HG02885 (cell line): ENCODE measurements at regions not wholly inside any gene's neighbourhood (a gene's known extent, or its start where the extent isn't known, plus 50 kb on each side); places are given as distances from the start of the nearest gene placed in this dataset.

Source experiments
- ATAC-seq: cut with Tn5 transposase; IDR thresholded peaks from one replicate; pipeline ENCODE4 v1.9.1; 2021; ENCODE audit warnings: mild to moderate bottlenecking; ENCODE audit not compliant: unreplicated experiment, poor library complexity

DNA sequence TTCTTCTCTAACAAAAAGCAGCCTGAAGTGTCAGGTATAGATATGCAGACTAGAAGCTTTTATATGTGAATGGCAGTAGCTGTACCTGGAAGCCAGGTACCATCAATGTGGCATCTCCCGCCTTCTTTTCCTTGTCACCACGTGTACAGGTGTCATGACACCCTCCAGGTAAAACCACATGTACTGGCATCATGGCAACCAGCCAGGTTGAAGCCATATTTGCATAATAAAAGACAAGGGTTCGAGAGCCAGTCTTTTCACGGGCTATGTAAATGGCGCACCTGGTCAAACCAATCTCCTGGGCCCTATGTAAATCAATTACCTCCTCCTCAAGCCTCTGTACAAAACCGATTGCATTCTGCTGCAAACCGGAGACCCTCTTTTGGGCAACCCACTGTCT lies 541.3 kb downstream of the CDH11 start:
- no peak for ATAC-seq

DNA sequence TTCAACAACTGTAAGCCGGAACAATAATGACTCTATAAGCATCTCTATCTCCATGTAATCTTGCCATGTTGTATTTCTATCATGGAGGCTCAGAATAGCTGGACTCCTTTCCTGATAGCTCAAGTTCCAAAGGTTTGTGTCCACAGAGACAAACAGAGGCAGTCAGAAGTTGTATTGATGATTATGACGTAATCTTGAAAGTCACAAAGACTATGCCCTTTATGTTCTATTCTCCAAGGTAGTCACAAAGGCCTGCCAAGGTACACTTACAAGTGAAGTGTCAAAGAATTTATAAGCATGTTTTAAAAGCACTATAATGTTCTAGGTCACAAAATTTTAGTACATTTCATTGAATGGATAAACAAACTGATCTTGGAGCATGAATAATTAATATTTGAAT lies 542.2 kb downstream of the CDH11 start:
- no peak for ATAC-seq

DNA sequence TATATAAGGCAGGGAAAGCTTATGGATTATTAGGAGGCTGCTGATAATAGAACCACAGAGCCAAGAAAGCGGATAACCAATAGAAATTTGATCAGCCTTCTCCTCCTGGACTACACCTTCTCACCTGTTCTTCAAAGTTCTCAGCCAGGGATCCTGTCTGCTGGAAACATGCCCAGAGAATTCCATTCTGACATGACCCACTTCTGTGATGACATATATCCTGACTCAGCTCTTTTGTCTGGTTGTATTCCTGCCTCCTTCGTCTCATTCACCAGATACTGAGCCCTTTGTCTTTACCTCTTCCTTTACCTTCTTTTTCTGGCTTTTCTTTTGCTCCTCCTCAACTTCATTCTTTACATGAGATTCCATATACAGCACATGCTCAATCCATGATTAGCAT lies 576.1 kb downstream of the CDH11 start:
- no peak for ATAC-seq

DNA sequence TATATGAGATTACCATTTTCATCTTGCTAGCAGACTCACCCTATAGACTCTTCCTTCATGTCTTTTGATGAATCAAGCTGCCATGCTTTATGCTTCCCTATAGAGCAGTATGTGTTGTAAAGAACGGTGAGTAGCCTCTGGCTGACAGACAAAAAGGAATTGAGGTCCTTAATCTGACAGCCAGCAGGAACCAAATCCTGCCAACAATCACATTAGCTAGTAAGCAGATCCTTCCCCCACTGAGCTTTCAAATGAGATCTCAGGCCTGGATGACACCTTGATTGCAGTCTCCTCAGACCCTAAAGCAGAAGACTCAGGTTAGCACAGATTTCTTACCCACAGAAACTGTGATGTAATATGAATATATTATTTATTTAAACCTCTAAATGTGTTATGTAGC lies 577.0 kb downstream of the CDH11 start:
- ATAC-seq = no peak

DNA sequence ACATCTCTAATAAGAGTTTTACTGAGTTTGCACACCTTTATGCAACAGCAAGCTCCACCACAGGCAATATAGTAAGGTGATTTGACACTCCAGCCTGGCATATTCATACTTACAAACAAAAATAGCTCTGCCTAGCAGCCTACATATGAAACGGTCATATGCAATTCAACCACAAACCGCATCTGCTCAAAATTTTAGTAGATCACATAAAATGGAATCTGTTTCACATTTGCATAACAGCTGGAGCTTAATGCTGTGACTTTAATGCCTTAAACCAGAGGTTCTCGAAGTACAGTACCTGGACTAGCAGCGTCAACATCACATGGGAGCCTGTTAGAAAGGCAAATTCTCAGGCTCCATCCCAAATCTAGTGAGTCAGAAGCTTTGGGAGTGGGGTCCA lies 578.4 kb downstream of the CDH11 start:
- ATAC-seq = no peak

DNA sequence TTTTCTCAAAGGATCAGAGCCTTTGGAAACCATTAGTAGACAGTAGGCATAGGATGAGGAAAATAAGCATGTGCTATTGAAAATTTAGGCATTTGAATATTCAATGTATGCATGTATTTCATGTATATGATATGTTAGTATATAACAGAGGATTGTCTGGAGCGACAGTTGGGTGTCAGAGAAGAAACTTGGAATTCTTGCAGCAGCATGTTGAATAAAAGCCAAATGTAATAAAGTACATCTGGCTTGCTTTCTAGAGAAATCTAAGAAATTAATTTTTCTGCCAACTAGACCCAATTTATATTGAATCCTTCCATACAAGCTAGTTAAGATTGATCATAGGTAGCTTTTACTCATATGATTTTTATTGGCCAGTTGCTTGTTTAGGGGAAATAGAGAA lies 578.8 kb downstream of the CDH11 start:
- no peak for ATAC-seq

DNA sequence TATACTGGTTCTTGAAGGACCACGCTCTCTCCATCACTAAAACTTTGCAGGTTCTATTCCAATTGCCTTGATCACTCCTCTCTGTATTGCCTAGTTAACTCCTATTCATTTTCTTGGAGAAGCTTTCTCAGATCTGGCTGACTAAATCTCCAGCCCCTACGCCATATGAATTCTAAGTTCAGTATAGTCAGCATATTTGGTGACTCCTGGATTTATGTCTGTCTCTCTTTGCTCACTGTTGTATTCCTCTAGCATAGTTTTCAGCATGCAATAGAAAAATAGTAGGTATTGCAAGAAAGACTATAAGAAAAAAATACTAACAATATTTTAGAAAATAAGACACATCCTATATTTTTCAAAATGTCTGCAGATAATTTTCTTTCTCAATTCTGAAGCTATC lies 579.7 kb downstream of the CDH11 start:
- ATAC-seq = no peak

DNA sequence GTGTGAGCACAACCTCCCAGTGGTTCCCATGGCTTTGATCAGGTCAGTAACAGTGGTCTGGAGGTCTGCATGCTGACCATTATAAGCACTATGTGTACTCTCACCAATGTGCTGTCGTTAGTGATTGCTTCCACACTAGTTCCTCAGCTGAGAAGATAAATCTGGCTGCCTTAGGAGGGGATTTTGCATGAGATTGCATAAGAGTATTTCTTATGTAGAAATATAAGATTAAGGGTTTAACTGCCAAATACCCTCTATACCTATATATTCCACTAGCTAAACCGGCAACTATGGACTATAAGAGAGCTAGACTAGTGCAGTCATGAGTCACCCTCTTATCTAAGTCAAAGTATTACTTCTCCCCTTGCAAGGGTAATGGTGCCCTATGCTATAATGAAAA lies 580.2 kb downstream of the CDH11 start:
- no peak for ATAC-seq

DNA sequence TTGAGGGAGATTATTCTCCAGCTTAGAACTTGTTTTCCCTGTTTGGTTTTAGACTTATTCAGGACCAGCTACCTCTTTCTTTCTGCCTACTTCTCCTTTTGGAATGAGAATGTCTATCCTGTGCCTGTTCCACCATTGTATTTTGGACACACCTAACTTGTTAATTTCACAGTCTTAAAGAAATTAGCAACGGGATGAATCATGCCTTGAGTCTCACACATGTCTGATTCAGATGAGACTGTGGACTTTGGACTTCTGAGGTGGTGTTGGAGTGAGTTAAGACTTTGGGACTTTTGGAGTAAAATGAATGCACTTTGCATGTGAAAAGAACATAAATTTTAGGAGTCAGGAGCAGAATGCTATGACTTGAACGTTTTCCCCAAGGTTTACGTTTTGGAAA lies 581.4 kb downstream of the CDH11 start:
- ATAC-seq = no peak

DNA sequence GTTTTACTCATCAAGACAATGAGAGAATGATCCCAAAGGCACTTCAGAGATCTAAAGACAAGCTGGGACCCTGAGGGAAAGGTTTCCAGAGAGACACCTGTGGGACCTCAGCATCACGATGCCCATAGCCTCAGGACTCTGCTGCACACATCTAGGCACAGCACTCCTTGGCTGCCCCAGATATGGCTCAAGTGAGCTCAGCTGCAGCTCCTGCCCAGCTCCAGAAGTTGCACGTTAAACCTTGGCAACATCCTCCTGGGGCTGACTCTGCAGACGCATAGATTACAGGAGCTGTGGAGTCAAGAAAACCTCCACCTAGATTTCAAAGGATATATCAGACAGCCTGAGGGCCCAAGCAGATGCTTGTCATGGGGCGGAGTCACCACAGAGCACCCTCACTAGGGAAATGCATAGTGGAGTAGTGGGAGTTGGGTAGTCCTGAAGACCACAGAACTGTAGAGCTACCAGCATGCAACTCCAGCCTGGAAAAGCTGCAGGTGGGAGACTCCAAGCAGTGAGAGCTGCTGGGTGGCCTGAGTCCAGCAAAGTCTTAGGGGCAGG lies 582.0 kb downstream of the CDH11 start:
- no peak for ATAC-seq

DNA sequence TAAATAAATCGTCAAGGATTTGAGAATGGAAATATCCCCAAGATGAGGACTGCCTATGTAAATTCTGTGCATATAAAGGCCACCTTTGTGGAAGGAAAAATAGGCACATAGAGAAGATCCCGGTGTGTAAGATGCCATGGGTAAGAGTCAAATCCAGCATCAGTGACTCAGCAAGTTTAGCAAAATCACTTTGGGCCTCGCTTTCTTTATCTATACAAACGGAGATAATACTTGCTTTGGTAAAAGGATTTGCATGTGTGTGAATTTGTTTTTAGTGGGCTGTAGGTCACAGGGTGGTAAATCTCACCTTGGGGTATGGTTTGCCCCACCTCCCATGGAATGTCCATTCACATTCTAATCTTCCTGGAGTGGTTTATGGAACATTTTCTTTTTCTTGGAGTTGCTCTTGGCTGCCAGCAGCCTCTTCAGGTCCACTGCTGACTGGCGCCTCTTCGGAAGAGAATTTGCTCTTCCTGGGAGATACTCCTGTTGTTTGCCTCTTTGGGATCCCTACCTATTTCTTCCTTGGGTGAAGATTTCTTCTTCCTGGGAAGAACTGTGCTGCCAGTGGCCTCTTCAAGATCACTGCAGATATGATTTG lies 587.6 kb downstream of the CDH11 start:
- no peak for ATAC-seq

DNA sequence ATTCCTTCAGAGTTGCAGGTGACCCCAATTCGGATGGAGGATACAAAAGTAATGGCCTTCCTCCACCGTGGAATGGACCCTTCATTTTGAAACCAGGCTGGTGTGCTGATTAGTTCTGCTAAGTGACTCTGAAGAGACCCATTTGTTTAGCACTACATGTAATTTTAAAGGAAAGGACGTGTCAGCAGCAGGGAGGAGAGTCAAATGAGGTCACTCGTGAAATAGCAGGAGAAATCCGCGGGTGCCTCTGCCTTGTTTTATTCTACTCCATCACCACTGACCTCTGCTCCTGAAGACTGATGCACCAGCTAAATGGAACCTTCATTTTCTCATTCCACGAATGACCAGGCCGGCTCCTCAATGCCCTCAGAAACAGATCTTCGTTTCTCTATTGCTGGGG lies 589.2 kb downstream of the CDH11 start:
- no peak for ATAC-seq

DNA sequence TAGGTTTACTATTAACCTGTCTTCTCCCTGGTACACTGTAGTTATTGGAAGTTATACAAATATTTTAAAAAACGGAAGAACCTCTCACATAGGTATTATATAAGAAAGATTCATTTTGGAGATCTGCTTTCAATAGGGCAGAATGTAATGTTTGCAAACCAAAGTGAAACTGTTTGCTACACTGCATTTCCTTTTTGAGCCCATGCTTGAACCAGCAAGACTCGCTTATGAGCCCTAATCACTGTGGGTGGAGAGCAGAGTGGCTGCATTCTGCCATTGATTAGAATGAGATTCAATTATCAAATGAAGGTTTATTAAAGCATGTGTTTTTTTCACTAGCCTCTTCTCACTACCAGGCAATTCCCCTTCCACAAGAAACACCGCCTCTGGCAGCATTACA lies 589.7 kb downstream of the CDH11 start:
- no peak for ATAC-seq

DNA sequence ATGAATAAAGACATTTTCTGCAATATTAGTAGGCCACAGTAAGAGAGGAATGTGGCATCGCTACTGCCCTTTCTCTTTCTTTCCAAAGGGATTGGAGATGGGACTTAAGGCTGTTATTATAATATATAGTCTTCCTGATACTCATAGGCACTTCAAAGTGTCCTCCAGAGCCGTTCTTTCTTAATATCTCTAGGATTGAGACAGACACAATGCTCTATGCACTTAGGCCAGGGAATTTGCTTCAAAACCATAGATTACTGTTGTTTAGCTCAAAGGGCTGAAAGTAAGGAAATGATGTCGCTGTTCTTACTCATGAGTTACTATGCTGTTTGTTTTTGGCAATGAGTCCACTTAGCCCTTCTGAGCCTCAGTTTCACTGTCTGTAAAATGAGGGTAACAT lies 590.5 kb downstream of the CDH11 start:
- ATAC-seq = no peak

DNA sequence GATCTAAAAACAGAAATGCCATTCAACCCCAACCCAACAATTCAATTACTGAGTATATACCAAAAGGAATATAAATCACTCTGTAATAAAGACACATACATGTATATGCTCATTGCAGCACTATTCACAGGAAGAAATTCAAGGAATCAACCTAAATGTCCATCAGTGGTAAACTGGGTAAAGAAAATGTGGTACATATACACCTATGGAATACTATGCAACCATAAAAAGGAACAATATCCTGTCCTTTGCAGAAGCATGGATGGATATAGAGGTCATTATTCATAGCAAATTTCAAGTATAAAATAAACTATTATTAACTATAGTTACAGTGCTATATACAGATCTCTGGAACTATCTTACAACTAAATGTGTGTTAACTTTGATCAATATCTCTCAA lies 599.3 kb downstream of the CDH11 start:
- ATAC-seq = no peak

DNA sequence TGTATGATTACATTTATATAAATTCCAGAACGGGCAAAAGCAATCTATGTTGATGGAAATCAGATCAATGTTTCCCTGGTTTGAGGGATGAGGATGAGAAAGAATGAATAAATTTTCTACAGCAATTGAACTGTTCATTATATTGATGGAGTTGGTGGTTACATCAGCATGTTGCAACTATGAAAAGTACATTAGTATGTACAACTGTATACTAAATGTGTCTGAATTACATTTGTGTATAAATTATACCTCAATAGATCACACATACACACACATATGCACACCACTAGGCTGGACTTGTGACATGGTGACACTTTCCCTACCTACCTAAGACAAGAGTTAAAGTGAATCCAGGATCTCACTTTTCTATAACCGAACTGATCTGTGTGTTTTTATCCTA lies 608.0 kb downstream of the CDH11 start:
- no peak for ATAC-seq

DNA sequence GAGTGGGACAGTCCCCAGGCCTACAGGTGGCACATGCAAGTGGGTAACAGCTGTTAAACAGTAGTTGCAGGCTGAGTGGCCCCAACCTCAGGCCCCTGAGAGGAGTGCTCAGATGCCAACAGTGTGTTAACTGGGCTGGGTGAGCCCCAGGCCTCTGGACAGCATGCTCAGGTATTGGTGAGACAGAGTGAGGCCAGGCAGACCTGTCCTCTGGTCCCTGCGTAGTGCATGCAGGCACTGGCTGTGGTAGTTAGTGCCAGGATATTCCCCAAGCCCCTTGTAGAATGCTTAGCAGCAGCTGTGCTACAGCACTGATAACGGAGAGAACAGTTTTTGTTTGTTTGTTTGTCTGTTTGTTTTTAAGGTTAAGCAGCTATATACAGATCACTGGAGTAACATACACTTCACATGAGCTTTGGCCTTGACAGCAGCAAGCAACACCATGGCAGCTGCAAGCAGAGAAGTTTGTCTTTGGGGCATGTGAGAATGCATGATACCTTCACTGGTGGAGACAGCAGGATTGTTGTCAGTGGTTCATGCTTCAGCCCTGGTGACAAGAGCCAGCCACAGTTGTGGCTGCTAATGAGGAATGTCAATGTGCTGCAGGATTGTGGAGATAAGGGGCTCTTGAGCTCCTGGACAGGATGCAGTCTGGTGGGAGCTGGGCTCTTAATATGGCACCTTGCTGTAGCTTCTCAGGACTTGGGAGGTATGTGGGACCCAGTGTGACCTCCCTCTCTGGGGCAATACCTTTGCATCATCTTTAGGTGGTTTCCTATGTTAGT lies 614.4 kb downstream of the CDH11 start:
- no peak for ATAC-seq

DNA sequence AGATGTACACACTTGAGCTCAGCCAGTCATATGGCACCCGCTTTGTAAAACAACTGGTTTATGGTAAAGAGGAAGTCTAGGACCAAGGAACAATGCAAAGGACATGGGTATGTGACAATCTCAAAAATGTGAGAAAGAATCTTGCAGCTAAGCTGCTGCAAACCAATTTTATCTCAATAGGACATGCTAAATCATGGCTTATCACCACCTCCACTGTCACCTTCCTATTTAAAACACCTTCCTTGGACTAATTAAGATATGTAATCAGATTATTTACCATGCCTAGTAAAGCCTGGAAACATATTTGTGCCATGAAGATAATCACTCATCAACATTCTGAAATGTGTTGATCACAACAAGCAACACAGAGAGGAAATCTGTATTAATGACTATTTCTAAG lies 622.7 kb downstream of the CDH11 start:
- ATAC-seq = no peak

DNA sequence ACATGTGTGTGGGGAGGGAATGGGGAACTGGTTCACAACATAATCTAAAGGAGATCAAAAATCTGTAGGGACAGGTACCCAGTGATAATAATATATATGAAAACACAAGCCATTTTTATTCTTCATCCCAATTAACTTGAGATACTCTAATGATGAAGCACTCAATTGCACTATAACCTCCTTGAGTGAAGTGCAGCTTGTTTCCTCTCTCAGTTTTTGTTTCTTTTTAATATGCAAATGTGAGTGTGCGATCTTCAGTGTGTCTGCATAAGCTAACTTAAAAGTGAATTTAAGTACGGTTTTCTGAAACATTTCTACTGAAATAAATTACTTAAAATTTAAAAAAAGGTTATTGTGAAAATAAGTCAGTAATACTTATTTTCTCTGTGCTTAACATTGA lies 623.5 kb downstream of the CDH11 start:
- no peak for ATAC-seq

DNA sequence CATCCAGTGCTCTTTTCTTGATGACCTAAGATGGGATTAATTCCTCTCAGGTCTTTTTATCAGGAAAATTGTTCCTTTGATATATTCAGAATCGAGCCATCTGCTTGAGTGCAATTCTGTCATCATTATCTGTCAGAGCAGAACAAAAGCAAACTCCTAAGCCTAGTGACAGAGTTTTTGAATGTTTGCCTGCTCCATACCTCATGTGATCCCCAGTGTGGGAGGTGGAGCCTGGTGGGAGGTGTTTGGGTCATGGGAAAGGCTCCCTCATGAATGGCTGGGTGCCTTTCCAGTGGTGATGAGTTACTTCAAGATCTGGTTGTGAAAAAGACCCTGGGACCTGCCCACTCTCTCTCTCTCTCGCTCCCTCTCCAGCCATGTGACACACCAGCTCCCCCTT lies 628.2 kb downstream of the CDH11 start:
- no peak for ATAC-seq

DNA sequence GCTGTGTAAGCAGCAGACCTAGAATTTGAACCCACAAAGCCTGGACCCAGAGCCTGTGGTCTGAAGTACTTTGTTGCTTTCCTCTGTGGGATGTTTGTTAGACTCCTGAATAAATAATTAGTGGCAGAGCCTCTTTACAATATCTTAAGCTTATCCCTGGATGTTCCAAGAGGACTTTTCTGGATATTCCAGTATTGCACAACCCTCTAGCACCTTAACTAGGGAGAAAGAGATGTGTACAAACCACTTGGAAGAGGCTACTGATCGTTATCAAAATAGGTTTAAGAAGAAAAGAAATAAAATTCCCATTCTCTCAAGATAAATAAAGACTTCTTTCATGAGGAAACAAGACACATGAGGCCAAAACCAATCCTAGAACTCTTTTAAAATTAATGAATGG lies 632.4 kb downstream of the CDH11 start:
- no peak for ATAC-seq

DNA sequence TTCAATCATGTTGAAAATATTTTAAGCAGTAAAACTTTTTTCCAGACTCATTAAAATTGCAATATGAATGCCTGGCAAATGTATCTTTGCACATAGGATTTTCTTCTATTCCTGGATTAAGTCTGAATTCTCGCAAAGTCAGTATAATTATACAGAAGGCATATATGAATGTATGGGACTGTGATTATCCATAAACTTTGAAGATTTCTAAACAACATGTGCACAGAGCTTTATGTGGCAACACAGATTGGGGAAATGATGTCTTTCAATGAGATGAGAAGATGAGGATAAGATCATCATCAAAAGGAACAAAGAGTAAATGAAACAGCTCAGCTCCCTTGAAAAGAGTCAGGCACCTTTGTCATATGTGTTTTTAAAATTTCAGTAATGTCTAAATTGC lies 635.3 kb downstream of the CDH11 start:
- no peak for ATAC-seq
